ENCODE measurements at regions not wholly inside any gene's neighbourhood (a gene's known extent, or its start where the extent isn't known, plus 50 kb on each side); places are given as distances from the start of the nearest gene placed in this dataset.

- no peak overlapping the region for H3K4me3 ChIP-seq
- H3F3A ChIP-seq (replicated peaks; ENCODE audit: low read depth) = no peaks in the 10 kb centered on the region
- peaks cover 16% of the 10 kb centered on the region for H3K4me1 Mint-ChIP-seq
- H3K27me3 Mint-ChIP-seq (ENCODE audit: insufficient read depth, low read depth, poor library complexity) = peaks cover 8% of the 10 kb centered on the region
- no peaks in the 10 kb centered on the region for H4K20me1 ChIP-seq (replicated peaks; ENCODE audit: insufficient read depth)
- H3K27me3 ChIP-seq (ENCODE audit: insufficient read depth) = no peaks in the 10 kb centered on the region
- peaks cover 3% of the 10 kb centered on the region; the same call in 1 of the 2 replicates for H3K9me2 ChIP-seq (ENCODE audit: insufficient read depth)
- peaks cover 45% of the 10 kb centered on the region for H3K36me3 Mint-ChIP-seq (ENCODE audit: low read depth)
- H3K4me3 Mint-ChIP-seq = no peak overlapping the region
- no peak overlapping the region for H3K27ac Mint-ChIP-seq
- H3K27ac ChIP-seq (ENCODE audit: low read depth) = no peak overlapping the region
- no peaks in the 10 kb centered on the region for H3K79me2 ChIP-seq (replicated peaks; ENCODE audit: insufficient read depth)
- H3K4me2 ChIP-seq = no peak overlapping the region
- TF ChIP-seq REST (IDR thresholded peaks at IDR 0.05; ENCODE audit: unreplicated experiment) = no peak
- TF ChIP-seq NANOG (IDR thresholded peaks at IDR 0.05; ENCODE audit: borderline replicate concordance) = no peak
- no peak for TF ChIP-seq ZNF331 (CRISPR knock-in tag; IDR thresholded peaks at IDR 0.05; ENCODE audit: low read depth)
- TF ChIP-seq JUNB (IDR thresholded peaks at IDR 0.05; ENCODE audit: unreplicated experiment) = no peak
- TF ChIP-seq, protein P1, sequence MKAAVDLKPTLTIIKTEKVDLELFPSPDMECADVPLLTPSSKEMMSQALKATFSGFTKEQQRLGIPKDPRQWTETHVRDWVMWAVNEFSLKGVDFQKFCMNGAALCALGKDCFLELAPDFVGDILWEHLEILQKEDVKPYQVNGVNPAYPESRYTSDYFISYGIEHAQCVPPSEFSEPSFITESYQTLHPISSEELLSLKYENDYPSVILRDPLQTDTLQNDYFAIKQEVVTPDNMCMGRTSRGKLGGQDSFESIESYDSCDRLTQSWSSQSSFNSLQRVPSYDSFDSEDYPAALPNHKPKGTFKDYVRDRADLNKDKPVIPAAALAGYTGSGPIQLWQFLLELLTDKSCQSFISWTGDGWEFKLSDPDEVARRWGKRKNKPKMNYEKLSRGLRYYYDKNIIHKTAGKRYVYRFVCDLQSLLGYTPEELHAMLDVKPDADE (IDR thresholded peaks at IDR 0.05) = no peak
- no peak for TF ChIP-seq STAT1 (IDR thresholded peaks at IDR 0.05; ENCODE audit: unreplicated experiment)
- TF ChIP-seq, protein P2, sequence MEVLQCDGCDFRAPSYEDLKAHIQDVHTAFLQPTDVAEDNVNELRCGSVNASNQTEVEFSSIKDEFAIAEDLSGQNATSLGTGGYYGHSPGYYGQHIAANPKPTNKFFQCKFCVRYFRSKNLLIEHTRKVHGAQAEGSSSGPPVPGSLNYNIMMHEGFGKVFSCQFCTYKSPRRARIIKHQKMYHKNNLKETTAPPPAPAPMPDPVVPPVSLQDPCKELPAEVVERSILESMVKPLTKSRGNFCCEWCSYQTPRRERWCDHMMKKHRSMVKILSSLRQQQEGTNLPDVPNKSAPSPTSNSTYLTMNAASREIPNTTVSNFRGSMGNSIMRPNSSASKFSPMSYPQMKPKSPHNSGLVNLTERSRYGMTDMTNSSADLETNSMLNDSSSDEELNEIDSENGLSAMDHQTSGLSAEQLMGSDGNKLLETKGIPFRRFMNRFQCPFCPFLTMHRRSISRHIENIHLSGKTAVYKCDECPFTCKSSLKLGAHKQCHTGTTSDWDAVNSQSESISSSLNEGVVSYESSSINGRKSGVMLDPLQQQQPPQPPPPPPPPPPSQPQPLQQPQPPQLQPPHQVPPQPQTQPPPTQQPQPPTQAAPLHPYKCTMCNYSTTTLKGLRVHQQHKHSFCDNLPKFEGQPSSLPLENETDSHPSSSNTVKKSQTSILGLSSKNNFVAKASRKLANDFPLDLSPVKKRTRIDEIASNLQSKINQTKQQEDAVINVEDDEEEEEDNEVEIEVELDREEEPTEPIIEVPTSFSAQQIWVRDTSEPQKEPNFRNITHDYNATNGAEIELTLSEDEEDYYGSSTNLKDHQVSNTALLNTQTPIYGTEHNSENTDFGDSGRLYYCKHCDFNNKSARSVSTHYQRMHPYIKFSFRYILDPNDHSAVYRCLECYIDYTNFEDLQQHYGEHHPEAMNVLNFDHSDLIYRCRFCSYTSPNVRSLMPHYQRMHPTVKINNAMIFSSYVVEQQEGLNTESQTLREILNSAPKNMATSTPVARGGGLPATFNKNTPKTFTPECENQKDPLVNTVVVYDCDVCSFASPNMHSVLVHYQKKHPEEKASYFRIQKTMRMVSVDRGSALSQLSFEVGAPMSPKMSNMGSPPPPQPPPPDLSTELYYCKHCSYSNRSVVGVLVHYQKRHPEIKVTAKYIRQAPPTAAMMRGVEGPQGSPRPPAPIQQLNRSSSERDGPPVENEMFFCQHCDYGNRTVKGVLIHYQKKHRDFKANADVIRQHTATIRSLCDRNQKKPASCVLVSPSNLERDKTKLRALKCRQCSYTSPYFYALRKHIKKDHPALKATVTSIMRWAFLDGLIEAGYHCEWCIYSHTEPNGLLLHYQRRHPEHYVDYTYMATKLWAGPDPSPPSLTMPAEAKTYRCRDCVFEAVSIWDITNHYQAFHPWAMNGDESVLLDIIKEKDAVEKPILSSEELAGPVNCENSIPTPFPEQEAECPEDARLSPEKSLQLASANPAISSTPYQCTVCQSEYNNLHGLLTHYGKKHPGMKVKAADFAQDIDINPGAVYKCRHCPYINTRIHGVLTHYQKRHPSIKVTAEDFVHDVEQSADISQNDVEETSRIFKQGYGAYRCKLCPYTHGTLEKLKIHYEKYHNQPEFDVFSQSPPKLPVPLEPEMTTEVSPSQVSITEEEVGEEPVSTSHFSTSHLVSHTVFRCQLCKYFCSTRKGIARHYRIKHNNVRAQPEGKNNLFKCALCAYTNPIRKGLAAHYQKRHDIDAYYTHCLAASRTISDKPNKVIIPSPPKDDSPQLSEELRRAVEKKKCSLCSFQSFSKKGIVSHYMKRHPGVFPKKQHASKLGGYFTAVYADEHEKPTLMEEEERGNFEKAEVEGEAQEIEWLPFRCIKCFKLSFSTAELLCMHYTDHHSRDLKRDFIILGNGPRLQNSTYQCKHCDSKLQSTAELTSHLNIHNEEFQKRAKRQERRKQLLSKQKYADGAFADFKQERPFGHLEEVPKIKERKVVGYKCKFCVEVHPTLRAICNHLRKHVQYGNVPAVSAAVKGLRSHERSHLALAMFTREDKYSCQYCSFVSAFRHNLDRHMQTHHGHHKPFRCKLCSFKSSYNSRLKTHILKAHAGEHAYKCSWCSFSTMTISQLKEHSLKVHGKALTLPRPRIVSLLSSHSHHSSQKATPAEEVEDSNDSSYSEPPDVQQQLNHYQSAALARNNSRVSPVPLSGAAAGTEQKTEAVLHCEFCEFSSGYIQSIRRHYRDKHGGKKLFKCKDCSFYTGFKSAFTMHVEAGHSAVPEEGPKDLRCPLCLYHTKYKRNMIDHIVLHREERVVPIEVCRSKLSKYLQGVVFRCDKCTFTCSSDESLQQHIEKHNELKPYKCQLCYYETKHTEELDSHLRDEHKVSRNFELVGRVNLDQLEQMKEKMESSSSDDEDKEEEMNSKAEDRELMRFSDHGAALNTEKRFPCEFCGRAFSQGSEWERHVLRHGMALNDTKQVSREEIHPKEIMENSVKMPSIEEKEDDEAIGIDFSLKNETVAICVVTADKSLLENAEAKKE (CRISPR knock-in tag; IDR thresholded peaks at IDR 0.05) = no peak
- no peak for TF ChIP-seq EZH2 (IDR thresholded peaks at IDR 0.05; ENCODE audit: low read depth, unreplicated experiment)
- TF ChIP-seq CREB1 (CRISPR knock-in tag; IDR thresholded peaks at IDR 0.05; ENCODE audit: low read depth) = no peak
- no peak for TF ChIP-seq EZH2phosphoT487 (IDR thresholded peaks at IDR 0.05; ENCODE audit: unreplicated experiment)
- TF ChIP-seq CTCF (conservative IDR thresholded peaks at IDR 0.05; ENCODE audit: low read depth in 2 of 2) = no peak
- no peak for TF ChIP-seq POLR2AphosphoS5 (IDR thresholded peaks at IDR 0.05; ENCODE audit: low read depth)
- TF ChIP-seq ZNF114 (CRISPR knock-in tag; IDR thresholded peaks at IDR 0.05) = no peak
- ATAC-seq (no peak), DNase-seq (ENCODE audit: low spot score) (no peak)
- peaks cover 11% of the 10 kb centered on the region for H3K36me3 ChIP-seq (ENCODE audit: insufficient read depth)
- no peak overlapping the region for H2AFZ ChIP-seq
- H3K4me1 ChIP-seq (ENCODE audit: insufficient read depth) = peaks cover 5% of the 10 kb centered on the region; the same call in 1 of the 2 replicates
- H3K9me3 Mint-ChIP-seq = peaks cover 63% of the 10 kb centered on the region
These were observed 225.0 kb downstream of the KATNAL1 start for GRCh38 chr13:30082391-30082790.

Measured in GM23338 (cell line).